NCI-H524 (cell line): ENCODE measurements at regions not wholly inside any gene's neighbourhood (a gene's known extent, or its start where the extent isn't known, plus 50 kb on each side); places are given as distances from the start of the nearest gene placed in this dataset.

Experiments used
- DNase-seq, 2 experiments: peaks; one replicate each; lab custom pipeline; 2025; lab: John Stamatoyannopoulos, UW

DNA sequence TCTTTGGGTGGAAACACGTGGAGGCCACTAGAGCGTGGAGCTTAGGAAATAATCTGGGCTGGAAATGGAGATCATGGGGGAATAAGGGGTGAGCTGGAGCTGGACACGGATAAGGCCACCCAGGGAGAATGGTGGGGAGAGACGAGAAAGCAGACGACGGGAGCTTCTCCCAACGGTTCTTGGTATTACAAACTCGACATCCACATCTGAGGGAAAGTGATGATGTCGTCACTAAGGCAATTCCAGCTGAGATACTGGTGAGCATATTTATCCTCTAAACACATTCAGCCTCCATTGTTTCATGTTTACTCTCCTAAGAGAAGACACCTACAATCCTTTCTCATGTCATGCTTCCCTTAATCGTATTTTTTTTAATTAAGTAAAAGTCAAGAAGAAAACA, 50.2 kb upstream of the SNX9 start:
- DNase-seq = no peak
